CD4-positive, CD25-positive, alpha-beta regulatory T cell (primary cell): ENCODE measurements at regions not wholly inside any gene's neighbourhood (a gene's known extent, or its start where the extent isn't known, plus 50 kb on each side); places are given as distances from the start of the nearest gene placed in this dataset.

Experiments
- ATAC-seq, 2 donors: fragments of 150-1000 bp; cut with Tn5 transposase; one replicate each; pipeline ENCODE4 v1.10.0; 2021; ENCODE audit warnings: low read depth in 2 of 2, moderate number of reproducible peaks in 2 of 2, moderate library complexity in 1 of 2
- DNase-seq, 3 donors: peaks; one replicate each; pipeline versions ENCODE4 v3.0.0 to v3.0.0-alpha.2; 2012 to 2022; ENCODE audit warnings: mixed read lengths in 1 of 3
- H3K27ac ChIP-seq: one replicate; pipeline ENCODE4 v1.7.0; 2013; ENCODE audit warnings: mild to moderate bottlenecking, low read length; ENCODE audit not compliant: insufficient read depth, poor library complexity, severe bottlenecking
- H3K27me3 ChIP-seq: one replicate; pipeline ENCODE4 v1.7.0; 2013; ENCODE audit warnings: low read length; ENCODE audit not compliant: control insufficient read depth, insufficient read depth
- H3K36me3 ChIP-seq: one replicate; pipeline ENCODE4 v1.7.0; 2013; ENCODE audit warnings: mild to moderate bottlenecking, low read length, moderate library complexity; ENCODE audit not compliant: control insufficient read depth, insufficient read depth
- H3K4me1 ChIP-seq: 2 replicates; pipeline ENCODE4 v1.7.0; 2013; ENCODE audit warnings: mild to moderate bottlenecking, low read length; ENCODE audit not compliant: insufficient read depth, control insufficient read depth, poor library complexity, severe bottlenecking
- H3K4me3 ChIP-seq: one replicate; pipeline ENCODE4 v1.7.0; 2013; ENCODE audit warnings: low read depth, mild to moderate bottlenecking, low read length, moderate library complexity
- H3K9me3 ChIP-seq, 2 experiments: 1 replicate in 1 of 2; 2 replicates in 1 of 2; pipeline ENCODE4 v1.7.0; 2013; ENCODE audit warnings: low read length in 2 of 2, mild to moderate bottlenecking in 1 of 2, moderate library complexity in 1 of 2; ENCODE audit not compliant: control insufficient read depth in 2 of 2
- H3K27ac Mint-ChIP-seq, 3 donors: one replicate each; pipeline ENCODE4 v1.8.0; 2020 to 2022; ENCODE audit warnings: mild to moderate bottlenecking in 3 of 3, mixed read lengths in 3 of 3, moderate library complexity in 2 of 3
- H3K27me3 Mint-ChIP-seq: one replicate; pipeline ENCODE4 v1.8.0; 2022; ENCODE audit warnings: mild to moderate bottlenecking, mixed read lengths
- H3K36me3 Mint-ChIP-seq: one replicate; pipeline ENCODE4 v1.8.0; 2020; ENCODE audit warnings: mixed read lengths
- H3K4me1 Mint-ChIP-seq, 4 donors: one replicate each; pipeline ENCODE4 v1.8.0; 2020 to 2022; ENCODE audit warnings: mixed read lengths in 4 of 4, mild to moderate bottlenecking in 1 of 4
- H3K4me3 Mint-ChIP-seq, 4 donors: one replicate each; pipeline ENCODE4 v1.8.0; 2020 to 2022; ENCODE audit warnings: mild to moderate bottlenecking in 4 of 4, mixed read lengths in 4 of 4, moderate library complexity in 3 of 4
- H3K9me3 Mint-ChIP-seq, 7 donors: one replicate each; pipeline ENCODE4 v1.8.0; 2020 to 2022; ENCODE audit warnings: mixed read lengths in 7 of 7, mild to moderate bottlenecking in 3 of 7, moderate library complexity in 2 of 7

DNA sequence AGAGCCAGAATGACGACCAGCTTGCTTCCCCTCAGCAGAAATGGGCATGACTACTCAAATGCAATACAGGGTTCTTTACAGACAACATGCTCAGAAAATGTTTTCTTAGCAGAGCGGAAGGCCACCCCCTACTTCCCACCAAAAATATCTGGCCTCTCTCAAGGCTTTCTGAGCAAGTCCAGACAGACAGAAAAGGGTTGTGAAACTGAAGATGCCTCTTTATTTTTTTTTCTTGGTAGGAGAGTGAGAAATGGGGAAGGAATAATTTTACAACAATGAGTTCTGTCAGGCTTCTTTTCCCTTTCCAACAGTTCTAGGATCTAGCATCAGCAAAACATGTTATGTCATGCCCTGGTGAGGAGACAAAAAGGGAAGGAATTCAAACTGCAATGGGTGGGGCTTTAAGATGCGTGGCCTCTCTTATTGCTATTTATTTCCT, 172.0 kb upstream of the CAMK1G start:
- H3K9me3 ChIP-seq: no peaks in the 10 kb centered on the region
- H3K36me3 ChIP-seq: no peaks in the 10 kb centered on the region
- Mint-ChIP-seq H3K27ac (no peak overlapping the region), H3K36me3 (no peaks in the 10 kb centered on the region), H3K4me3 (no peak overlapping the region), H3K4me1 (no peaks in the 10 kb centered on the region), H3K9me3 (peaks cover 0 to 6% (median 0%) of the 10 kb centered on the region in 7 donors), H3K27me3 (peaks cover 12% of the 10 kb centered on the region)
- H3K27me3 ChIP-seq: no peaks in the 10 kb centered on the region
- DNase-seq: no peak
- no peaks in the 10 kb centered on the region for H3K4me1 ChIP-seq
- H3K4me3 ChIP-seq: no peak overlapping the region
- no peak overlapping the region for H3K27ac ChIP-seq
- ATAC-seq: no peak

DNA sequence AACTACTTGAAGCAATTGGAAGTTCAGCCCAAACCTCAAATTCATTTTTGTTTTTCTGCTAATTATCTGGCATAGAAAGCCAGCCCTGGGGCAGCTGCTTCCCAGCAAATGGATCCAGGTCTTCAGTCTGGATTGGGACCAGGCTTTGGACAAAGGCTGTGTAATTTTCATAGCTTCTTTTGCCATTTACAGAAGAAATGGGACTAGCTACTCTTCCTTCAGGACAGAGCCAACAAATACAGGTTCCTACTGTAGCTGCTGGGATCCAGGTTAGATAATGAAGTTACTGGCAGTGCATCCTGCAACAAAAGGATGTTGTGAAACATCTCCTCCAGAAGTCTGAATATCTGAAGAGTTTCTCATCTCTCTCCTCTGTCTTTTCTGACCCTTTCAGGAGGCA, 171.5 kb upstream of the CAMK1G start:
- Mint-ChIP-seq H3K9me3 (peaks cover 0 to 6% (median 0%) of the 10 kb centered on the region in 7 donors), H3K36me3 (no peaks in the 10 kb centered on the region), H3K4me1 (no peaks in the 10 kb centered on the region), H3K27me3 (peaks cover 12% of the 10 kb centered on the region), H3K4me3 (no peak overlapping the region), H3K27ac (no peak overlapping the region)
- Histone ChIP-seq H3K4me1 (no peaks in the 10 kb centered on the region), H3K9me3 (no peaks in the 10 kb centered on the region), H3K27me3 (no peaks in the 10 kb centered on the region), H3K36me3 (no peaks in the 10 kb centered on the region), H3K27ac (no peak overlapping the region), H3K4me3 (no peak overlapping the region)
- DNase-seq (no peak), ATAC-seq (no peak)

- no peaks in the 10 kb centered on the region for H3K27me3 ChIP-seq
- Mint-ChIP-seq H3K4me3 (no peak overlapping the region), H3K4me1 (no peaks in the 10 kb centered on the region), H3K9me3 (peaks cover 0 to 6% (median 0%) of the 10 kb centered on the region in 7 donors), H3K36me3 (no peaks in the 10 kb centered on the region), H3K27me3 (peaks cover 12% of the 10 kb centered on the region), H3K27ac (no peak overlapping the region)
- H3K4me3 ChIP-seq: no peak overlapping the region
- H3K36me3 ChIP-seq: no peaks in the 10 kb centered on the region
- H3K4me1 ChIP-seq: no peaks in the 10 kb centered on the region
- no peak for DNase-seq
- no peak overlapping the region for H3K27ac ChIP-seq
- no peak for ATAC-seq
- no peaks in the 10 kb centered on the region for H3K9me3 ChIP-seq
Measured at GRCh38 chr1:209412566-209412965, 170.9 kb upstream of the CAMK1G start.

- Mint-ChIP-seq H3K27me3 (peaks cover 12% of the 10 kb centered on the region), H3K9me3 (peaks cover 0 to 3% (median 0%) of the 10 kb centered on the region in 7 donors), H3K27ac (no peak overlapping the region), H3K36me3 (no peaks in the 10 kb centered on the region), H3K4me1 (no peaks in the 10 kb centered on the region), H3K4me3 (no peak overlapping the region)
- no peaks in the 10 kb centered on the region for H3K27me3 ChIP-seq
- H3K36me3 ChIP-seq: no peaks in the 10 kb centered on the region
- H3K4me1 ChIP-seq: no peaks in the 10 kb centered on the region
- H3K4me3 ChIP-seq: no peak overlapping the region
- no peak overlapping the region for H3K27ac ChIP-seq
- no peaks in the 10 kb centered on the region for H3K9me3 ChIP-seq
- ATAC-seq (no peak), DNase-seq (no peak)
Measured at GRCh38 chr1:209413062-209413461, 170.5 kb upstream of the CAMK1G start.

DNA sequence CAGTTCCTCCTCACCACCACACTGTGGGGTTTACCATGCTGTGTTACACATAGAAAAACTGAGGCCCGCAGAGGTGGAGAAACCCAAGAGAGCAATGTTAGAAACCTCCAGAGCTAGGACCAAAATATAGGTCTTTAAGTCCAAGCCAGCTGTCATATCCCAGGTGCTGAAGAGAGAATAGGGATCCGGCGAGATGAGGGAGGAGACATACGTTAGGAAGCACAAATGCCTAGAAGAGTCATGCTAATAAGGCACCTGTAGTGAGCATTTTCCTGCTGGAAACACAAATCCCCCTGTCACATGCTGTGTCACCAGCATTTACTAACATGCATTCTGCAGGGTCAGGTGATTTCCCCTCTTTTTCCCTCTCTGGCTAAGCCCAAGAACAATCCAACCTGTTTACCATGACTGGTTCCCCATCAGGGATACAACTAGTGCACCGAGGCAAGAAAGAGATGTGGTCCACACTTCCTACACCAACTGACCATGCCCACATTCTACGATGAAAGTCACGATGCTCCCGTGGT, 168.6 kb upstream of the CAMK1G start:
- no peak overlapping the region for H3K27ac ChIP-seq
- H3K4me3 ChIP-seq: no peak overlapping the region
- ATAC-seq: no peak
- Mint-ChIP-seq H3K27ac (no peak overlapping the region), H3K36me3 (no peaks in the 10 kb centered on the region), H3K4me3 (no peak overlapping the region), H3K4me1 (no peaks in the 10 kb centered on the region), H3K27me3 (peaks cover 7% of the 10 kb centered on the region), H3K9me3 (peaks cover 0 to 3% (median 0%) of the 10 kb centered on the region in 7 donors)
- H3K27me3 ChIP-seq: no peaks in the 10 kb centered on the region
- H3K4me1 ChIP-seq: no peaks in the 10 kb centered on the region
- H3K9me3 ChIP-seq: no peaks in the 10 kb centered on the region
- no peaks in the 10 kb centered on the region for H3K36me3 ChIP-seq
- DNase-seq: no peak

GRCh38 chr1:209416039-209416438, 167.5 kb upstream of the CAMK1G start:
- H3K9me3 Mint-ChIP-seq: peaks cover 0 to 3% (median 0%) of the 10 kb centered on the region in 7 donors
- no peaks in the 10 kb centered on the region for H3K4me1 ChIP-seq
- no peak overlapping the region for H3K4me3 ChIP-seq
- no peak overlapping the region for H3K4me3 Mint-ChIP-seq
- H3K27me3 Mint-ChIP-seq: peaks cover 7% of the 10 kb centered on the region
- ATAC-seq (no peak), DNase-seq (no peak)
- no peaks in the 10 kb centered on the region for H3K36me3 Mint-ChIP-seq
- H3K4me1 Mint-ChIP-seq: no peaks in the 10 kb centered on the region
- no peak overlapping the region for H3K27ac Mint-ChIP-seq
- H3K27me3 ChIP-seq: peaks cover under 1% of the 10 kb centered on the region
- H3K36me3 ChIP-seq: no peaks in the 10 kb centered on the region
- H3K9me3 ChIP-seq: no peaks in the 10 kb centered on the region
- no peak overlapping the region for H3K27ac ChIP-seq

GRCh38 chr1:209416716-209417115, 166.8 kb upstream of the CAMK1G start:
- Mint-ChIP-seq H3K4me3 (no peak overlapping the region), H3K27ac (no peak overlapping the region), H3K9me3 (peaks cover 0 to 3% (median 0%) of the 10 kb centered on the region in 7 donors), H3K27me3 (peaks cover 7% of the 10 kb centered on the region), H3K36me3 (no peaks in the 10 kb centered on the region), H3K4me1 (no peaks in the 10 kb centered on the region)
- no peak for ATAC-seq
- no peak for DNase-seq
- Histone ChIP-seq H3K27me3 (peaks cover 2% of the 10 kb centered on the region), H3K4me1 (no peaks in the 10 kb centered on the region), H3K27ac (no peak overlapping the region), H3K4me3 (no peak overlapping the region), H3K9me3 (no peaks in the 10 kb centered on the region), H3K36me3 (no peaks in the 10 kb centered on the region)

GRCh38 chr1:209417761-209418160, 165.8 kb upstream of the CAMK1G start:
- peaks cover 8% of the 10 kb centered on the region for H3K27me3 Mint-ChIP-seq
- no peak for ATAC-seq

More at GRCh38 chr1:209417761-209418160, 165.8 kb upstream of the CAMK1G start:
- Mint-ChIP-seq H3K36me3 (no peaks in the 10 kb centered on the region), H3K4me1 (no peaks in the 10 kb centered on the region), H3K9me3 (no peaks in the 10 kb centered on the region), H3K27ac (no peak overlapping the region), H3K4me3 (no peak overlapping the region)
- H3K27me3 ChIP-seq: peaks cover 2% of the 10 kb centered on the region
- no peaks in the 10 kb centered on the region for H3K4me1 ChIP-seq
- H3K27ac ChIP-seq: no peak overlapping the region
- H3K36me3 ChIP-seq: no peaks in the 10 kb centered on the region
- H3K4me3 ChIP-seq: no peak overlapping the region
- H3K9me3 ChIP-seq: no peaks in the 10 kb centered on the region
- DNase-seq: no peak
